Medulla oblongata (tissue), 1 donor: ENCODE measurements at regions not wholly inside any gene's neighbourhood (a gene's known extent, or its start where the extent isn't known, plus 50 kb on each side); places are given as distances from the start of the nearest gene placed in this dataset.

ENCODE experiments used
- DNase-seq: peaks from one replicate; pipeline ENCODE4 v3.0.0-alpha.2; 2015; ENCODE audit errors: extremely low spot score

DNA sequence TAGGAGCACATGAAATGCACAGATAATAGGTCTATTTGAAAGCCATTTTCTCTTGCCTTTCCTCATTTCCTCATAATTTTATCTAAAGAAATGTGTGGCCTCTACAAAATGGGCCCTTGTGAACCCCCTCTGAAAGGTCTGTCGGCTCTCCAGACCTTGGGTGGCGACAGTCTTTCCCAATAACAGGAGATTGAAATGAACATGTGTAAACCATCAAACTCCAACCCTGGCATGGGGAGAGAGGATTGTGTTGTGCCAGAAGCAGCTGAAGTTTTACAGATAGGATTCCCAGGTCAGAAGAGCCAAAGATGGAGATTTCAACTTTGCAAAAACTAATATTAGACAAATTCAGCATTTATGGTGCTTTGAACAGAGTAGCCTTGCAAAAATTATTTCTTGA lies 277.1 kb upstream of the ECI2 start:
- no peak for DNase-seq

- DNase-seq = no peak
Observed at GRCh38 chr6:4412077-4412476, 276.7 kb upstream of the ECI2 start.

GRCh38 chr6:4407710-4408109 lies 272.3 kb upstream of the ECI2 start:
- peak; percentile 30 for DNase-seq

GRCh38 chr6:4405621-4406212 lies 270.3 kb upstream of the ECI2 start:
- DNase-seq = no peak

- DNase-seq = no peak
Observed at GRCh38 chr6:4404415-4404814, 269.0 kb upstream of the ECI2 start.

DNA sequence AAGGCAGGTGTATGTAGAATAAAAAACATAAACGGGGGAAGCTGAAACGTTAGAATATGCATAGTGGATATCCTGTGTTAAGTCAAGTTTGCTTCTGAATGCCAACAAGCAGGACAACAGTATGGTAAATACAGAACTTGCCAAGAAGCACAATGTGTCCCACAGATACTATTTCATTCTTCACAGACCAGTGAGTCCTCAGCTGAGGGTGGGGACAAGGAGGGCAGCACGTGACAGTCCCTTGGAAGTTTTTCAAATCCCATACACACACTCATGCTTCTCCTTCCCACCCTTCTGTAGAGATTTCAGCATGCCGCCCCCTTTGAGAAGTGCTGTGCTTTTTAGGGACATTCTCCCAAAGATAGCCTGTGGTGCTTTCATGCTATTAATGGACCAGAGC lies 268.5 kb upstream of the ECI2 start:
- no peak for DNase-seq

- no peak for DNase-seq
Observed at GRCh38 chr6:4403023-4403752, 267.8 kb upstream of the ECI2 start.

DNA sequence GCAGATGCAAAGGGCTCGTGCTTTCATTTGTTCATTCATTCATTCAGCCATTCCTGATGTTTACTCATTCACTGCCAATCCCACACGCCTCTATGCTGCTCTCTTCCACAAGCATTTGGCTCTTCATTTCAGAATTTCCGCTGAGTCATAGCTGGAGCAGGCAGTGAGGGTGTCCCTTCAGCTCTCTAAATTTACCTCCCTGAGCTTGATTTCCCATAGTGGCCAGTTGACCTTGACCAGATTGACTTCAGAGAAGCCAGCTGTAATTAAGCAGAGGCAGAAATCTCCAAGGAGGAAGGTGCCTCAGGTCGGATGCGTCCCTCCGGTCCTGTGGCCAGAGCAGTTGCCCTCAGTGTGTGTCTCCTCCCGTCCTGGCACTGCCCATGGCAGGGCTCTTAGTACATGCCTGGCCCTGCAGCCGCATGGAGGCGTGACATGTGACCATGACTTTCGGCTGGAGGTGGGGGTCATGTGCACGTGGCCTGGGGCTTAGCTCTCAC lies 267.2 kb upstream of the ECI2 start:
- DNase-seq = no peak

DNA sequence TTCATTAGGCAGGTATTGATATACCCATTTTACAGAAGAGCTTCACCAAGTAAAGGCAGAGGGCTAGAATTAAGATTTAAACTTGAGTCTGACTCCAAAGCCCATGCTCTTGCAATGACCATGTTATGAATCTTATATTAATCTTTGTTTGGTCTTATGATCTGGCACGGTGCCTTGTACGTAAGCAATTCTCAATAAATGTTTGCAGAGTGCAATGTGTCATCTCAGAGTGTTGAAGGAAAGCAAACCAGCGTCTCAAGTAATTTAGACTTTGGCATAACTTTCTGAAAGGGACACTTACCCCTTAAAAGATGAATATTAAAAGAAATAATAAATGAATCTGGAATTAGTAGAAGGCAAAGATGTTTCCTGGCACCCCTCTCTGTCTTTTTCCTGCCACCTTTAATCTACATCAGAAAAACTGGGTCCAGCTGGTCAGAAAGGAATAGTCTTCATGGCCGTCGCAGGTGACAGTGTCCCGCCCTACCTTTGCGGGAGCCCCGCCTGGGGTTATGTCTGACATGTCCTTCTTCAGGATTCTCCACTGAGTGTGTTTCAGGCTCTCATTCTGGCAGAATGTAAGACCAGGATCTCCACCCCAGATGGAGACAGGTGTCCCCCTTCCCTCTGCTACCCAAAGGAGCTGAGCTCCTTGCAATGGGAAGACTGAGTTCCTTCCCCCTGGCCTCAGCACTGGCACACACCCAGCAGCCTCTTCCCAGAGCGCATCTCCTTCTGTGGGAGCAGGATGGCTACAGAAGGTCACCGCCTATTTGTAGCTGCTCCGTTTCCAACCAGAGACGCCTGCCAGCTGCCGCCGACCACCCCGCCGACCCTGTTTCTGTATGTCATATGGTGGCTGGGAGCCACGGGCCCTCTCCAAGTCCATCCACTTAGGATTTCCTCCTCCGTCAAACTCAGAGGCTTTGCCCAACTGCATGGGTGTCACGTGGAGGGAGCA lies 266.3 kb upstream of the ECI2 start:
- DNase-seq = no peak

DNA sequence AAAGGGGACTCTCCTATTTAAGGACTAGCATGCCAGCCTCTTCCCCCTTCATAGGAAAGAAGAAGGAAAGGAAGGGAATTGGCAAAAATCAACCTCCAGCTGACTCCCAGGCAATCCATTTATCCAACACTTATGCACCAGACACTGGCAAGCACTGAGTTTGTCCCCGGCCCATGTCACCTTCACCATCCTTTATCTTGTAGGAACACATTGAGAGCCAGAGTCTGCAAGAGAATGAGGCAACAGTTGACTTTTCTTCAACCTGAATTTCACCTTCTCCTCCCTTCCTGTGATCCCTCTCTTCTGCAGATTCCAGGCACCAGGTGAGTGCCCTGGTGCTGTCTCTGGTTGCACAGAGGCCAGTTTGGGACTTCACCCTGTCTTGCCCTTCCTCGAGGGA lies 264.3 kb upstream of the ECI2 start:
- no peak for DNase-seq

DNA sequence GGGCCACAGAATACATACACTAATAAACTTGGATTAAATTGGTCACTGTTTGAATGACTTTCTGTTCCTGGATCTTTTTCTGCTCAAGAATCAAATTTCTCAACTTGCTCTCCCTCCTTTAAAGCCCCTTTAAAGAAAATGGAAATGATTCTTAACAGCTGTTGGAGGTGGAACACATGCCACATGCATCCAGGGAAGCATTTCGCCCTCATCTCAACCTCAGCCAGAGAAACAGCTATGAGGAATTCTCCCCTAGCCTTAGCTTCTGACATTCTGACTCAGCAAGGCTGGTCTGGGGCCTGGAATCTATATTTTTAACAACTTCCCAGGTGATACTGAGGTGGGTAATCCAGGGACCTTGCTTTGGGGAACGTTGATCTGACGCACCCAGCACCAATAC lies 263.4 kb upstream of the ECI2 start:
- DNase-seq = no peak

- DNase-seq = no peak
Observed at GRCh38 chr6:4397307-4397706, 261.9 kb upstream of the ECI2 start.

DNA sequence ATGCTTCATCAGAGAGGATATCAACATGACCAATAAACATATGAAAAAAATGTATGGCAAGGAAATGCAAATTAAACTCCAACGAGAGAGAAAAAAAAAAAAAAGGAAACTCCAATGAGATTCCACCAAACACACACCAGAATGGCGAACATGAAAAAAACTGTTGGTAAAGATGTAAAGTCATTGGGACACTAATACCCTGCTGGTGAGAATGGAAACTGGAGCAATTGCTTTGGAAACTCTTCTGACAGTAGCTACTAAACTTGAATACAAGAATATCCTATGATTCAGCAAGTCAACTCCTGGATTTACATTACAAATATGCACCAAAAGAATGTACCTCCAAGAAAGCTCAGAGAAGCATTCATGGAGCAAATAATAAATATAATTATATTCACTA lies 260.7 kb upstream of the ECI2 start:
- DNase-seq = no peak

DNA sequence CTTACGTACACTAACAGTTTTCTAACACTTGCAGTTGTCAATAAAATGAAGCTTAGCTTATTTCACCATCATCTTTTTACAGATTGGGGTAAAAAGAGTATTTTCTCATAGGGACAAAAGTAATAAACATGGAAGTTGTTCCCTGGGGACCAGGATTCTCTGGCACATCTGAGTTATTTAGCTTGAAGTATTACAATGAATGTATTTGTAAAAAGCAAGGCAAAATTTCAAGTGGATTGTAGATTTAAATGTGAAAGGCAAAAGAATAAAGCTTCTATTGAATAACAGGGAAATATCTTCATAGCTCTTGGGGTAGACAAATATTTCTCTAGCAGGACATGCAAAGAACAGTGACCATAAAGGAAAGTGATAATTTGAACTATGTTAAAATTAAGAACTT lies 260.0 kb upstream of the ECI2 start:
- DNase-seq = no peak

DNA sequence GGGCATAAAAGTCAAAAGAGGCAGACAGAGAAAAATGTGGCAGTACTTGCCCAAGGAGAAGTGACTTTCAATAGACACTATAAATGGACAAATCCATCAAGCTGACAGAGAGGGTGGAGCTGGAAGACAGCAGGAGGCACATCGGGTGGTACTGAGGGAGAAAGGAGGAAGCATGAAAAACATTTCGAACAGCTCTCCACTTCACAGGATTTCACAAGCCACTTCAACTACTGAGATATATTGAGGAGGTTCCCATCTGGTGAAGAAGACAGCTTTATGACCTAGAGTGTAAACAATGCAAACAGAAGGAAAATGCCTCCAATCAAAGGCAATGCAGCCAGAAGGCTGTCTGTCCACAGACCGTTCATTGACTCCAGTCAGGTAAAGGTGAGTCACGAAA lies 259.4 kb upstream of the ECI2 start:
- no peak for DNase-seq

GRCh38 chr6:4388675-4389074 lies 253.3 kb upstream of the ECI2 start:
- DNase-seq = no peak

DNA sequence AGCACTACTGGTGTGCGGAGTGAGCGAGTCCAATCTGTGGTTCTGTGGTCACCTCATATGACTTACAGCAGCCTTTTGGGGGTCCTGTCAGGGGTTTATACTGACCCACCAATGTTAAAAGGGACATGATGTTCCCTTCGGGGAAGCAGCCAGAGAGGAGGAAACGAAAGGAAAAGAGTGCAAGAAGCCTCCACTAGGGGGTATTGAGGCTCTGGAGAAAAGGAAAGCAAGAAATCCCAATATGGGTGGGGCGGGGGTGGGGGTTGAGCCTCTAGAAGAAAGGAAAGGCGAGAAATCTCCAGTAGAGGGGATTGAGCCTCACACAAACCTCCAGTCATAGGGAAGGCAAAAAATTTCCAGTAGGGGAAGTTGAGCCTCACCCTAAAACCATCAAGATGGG lies 249.3 kb upstream of the ECI2 start:
- DNase-seq = no peak

- no peak for DNase-seq
Observed at GRCh38 chr6:4383910-4384638, 248.7 kb upstream of the ECI2 start.

DNA sequence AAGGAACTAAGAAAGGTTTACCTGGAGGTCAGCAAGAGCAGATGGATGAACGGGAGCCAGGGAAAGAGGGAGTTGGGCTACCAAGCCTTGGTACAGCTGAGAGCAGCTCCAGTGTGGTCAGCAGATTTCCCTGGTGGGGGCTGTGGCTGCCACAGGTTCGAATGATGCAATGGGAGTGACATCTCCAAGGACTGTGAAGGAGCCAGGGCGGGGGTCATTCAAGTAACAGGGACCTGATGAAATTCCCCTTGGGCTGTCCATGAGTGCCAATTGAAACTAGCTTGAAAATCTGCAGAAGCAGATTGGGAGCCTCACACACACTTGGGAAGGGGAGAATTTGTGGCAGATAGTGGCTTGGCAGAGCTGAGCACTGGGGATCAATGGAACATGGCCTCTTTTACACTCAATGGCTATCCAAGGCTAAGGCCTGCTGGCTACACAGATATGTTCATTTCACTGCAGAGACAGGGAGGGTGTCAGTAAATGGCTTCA lies 247.0 kb upstream of the ECI2 start:
- no peak for DNase-seq

- DNase-seq = no peak
Observed at GRCh38 chr6:4381381-4381780, 246.0 kb upstream of the ECI2 start.

GRCh38 chr6:4380881-4381281 lies 245.5 kb upstream of the ECI2 start:
- no peak for DNase-seq

DNA sequence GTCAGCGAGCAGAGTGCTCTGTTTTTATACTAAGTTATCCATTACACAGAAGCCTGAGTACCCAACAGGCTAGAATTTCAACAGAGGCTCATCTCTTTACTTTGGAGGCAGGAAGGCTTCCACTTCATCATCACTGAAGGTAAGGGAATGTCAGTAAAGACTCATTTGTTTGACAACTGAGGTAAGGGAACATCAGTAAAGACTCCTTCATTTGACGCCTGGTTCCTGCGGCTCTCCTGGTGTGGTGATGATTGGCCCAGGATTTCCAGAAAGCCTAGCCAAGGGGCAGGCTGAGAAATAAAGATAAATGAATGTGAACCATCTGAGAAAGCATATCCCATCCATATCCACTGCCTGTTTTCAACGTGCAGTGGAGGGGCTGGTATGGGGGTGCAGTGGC lies 244.6 kb upstream of the ECI2 start:
- no peak for DNase-seq
